ENCODE measurements at regions not wholly inside any gene's neighbourhood (a gene's known extent, or its start where the extent isn't known, plus 50 kb on each side); places are given as distances from the start of the nearest gene placed in this dataset.

- TF ChIP-seq YY1 (IDR thresholded peaks at IDR 0.05; ENCODE audit: low read depth, low read length) (no peak), EGR1 (IDR thresholded peaks at IDR 0.05; ENCODE audit: borderline replicate concordance in 1 of 2, low read depth in 2 of 2, low read length in 2 of 2) (no peak), ZSCAN29 (IDR thresholded peaks at IDR 0.05) (no peak), POLR2A (IDR thresholded peaks at IDR 0.05; ENCODE audit: low read depth, low read length) (no peak), MTA3 (IDR thresholded peaks at IDR 0.05; ENCODE audit: borderline replicate concordance, low read length) (no peak), BHLHE40 (IDR thresholded peaks at IDR 0.05; ENCODE audit: borderline replicate concordance in 1 of 2, low read depth in 2 of 2, low read length in 1 of 2) (no peak), NFYB (IDR thresholded peaks at IDR 0.05; ENCODE audit: insufficient read depth, low read depth, low read length) (no peak), POU2F2 (IDR thresholded peaks at IDR 0.05; ENCODE audit: borderline replicate concordance, low read depth, low read length) (no peak)
- TF ChIP-seq, protein P1, sequence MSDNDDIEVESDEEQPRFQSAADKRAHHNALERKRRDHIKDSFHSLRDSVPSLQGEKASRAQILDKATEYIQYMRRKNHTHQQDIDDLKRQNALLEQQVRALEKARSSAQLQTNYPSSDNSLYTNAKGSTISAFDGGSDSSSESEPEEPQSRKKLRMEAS (IDR thresholded peaks at IDR 0.05; ENCODE audit: low read depth, low read length): no peak
- TF ChIP-seq, protein P2, sequence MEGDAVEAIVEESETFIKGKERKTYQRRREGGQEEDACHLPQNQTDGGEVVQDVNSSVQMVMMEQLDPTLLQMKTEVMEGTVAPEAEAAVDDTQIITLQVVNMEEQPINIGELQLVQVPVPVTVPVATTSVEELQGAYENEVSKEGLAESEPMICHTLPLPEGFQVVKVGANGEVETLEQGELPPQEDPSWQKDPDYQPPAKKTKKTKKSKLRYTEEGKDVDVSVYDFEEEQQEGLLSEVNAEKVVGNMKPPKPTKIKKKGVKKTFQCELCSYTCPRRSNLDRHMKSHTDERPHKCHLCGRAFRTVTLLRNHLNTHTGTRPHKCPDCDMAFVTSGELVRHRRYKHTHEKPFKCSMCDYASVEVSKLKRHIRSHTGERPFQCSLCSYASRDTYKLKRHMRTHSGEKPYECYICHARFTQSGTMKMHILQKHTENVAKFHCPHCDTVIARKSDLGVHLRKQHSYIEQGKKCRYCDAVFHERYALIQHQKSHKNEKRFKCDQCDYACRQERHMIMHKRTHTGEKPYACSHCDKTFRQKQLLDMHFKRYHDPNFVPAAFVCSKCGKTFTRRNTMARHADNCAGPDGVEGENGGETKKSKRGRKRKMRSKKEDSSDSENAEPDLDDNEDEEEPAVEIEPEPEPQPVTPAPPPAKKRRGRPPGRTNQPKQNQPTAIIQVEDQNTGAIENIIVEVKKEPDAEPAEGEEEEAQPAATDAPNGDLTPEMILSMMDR (IDR thresholded peaks at IDR 0.05 in 2 of 3, conservative IDR thresholded peaks at IDR 0.05 in 1 of 3; ENCODE audit: control insufficient read depth in 2 of 3, extremely low read depth in 1 of 3, insufficient read depth in 1 of 3, low read depth in 3 of 3, low read length in 3 of 3): no peak
- TF ChIP-seq, protein P3, sequence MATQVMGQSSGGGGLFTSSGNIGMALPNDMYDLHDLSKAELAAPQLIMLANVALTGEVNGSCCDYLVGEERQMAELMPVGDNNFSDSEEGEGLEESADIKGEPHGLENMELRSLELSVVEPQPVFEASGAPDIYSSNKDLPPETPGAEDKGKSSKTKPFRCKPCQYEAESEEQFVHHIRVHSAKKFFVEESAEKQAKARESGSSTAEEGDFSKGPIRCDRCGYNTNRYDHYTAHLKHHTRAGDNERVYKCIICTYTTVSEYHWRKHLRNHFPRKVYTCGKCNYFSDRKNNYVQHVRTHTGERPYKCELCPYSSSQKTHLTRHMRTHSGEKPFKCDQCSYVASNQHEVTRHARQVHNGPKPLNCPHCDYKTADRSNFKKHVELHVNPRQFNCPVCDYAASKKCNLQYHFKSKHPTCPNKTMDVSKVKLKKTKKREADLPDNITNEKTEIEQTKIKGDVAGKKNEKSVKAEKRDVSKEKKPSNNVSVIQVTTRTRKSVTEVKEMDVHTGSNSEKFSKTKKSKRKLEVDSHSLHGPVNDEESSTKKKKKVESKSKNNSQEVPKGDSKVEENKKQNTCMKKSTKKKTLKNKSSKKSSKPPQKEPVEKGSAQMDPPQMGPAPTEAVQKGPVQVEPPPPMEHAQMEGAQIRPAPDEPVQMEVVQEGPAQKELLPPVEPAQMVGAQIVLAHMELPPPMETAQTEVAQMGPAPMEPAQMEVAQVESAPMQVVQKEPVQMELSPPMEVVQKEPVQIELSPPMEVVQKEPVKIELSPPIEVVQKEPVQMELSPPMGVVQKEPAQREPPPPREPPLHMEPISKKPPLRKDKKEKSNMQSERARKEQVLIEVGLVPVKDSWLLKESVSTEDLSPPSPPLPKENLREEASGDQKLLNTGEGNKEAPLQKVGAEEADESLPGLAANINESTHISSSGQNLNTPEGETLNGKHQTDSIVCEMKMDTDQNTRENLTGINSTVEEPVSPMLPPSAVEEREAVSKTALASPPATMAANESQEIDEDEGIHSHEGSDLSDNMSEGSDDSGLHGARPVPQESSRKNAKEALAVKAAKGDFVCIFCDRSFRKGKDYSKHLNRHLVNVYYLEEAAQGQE (IDR thresholded peaks at IDR 0.05; ENCODE audit: low read depth, low read length): no peak
Observed at GRCh38 chr4:126136922-126137781, 822.4 kb downstream of the FAT4 start.
